NCI-H146 treated with DMSO at 0.1 percent for 48 hours (cell line): ENCODE measurements at regions not wholly inside any gene's neighbourhood (a gene's known extent, or its start where the extent isn't known, plus 50 kb on each side); places are given as distances from the start of the nearest gene placed in this dataset.
"Not testable (repeated sequence)": the region's sequence is repeated elsewhere in the genome, so short reads cannot be mapped to it uniquely, and the experiment has no call there.

Source experiments
- DNase-seq: peaks from one replicate; lab custom pipeline; 2025; ENCODE audit not compliant: unreplicated experiment; lab: John Stamatoyannopoulos, UW

- DNase-seq: not testable (repeated sequence)
Observed at GRCh38 chr5:34420191-34420590, 235.9 kb upstream of the RAI14 start.

- no peak for DNase-seq
Observed at GRCh38 chr5:34436761-34437501, 219.2 kb upstream of the RAI14 start.

DNA sequence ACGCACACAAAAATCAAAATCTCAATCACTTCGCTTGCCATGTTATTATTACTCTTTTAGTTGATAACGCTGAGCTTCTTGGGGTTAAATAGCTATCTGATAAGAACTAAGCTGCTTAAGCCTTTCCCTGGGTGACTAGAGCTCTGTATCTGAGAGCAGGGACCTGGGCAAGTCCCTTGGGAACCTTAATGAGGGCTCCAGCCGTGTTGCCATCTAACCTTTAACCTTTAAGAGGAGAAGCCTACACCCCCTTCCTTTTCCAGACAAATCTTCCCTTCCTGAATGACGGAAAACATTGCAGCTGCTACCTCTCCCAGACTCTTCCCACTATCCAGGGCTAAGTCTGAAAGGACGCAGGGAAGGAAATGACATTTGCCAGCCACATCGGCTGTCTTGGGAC lies 216.5 kb upstream of the RAI14 start:
- DNase-seq: no peak

DNA sequence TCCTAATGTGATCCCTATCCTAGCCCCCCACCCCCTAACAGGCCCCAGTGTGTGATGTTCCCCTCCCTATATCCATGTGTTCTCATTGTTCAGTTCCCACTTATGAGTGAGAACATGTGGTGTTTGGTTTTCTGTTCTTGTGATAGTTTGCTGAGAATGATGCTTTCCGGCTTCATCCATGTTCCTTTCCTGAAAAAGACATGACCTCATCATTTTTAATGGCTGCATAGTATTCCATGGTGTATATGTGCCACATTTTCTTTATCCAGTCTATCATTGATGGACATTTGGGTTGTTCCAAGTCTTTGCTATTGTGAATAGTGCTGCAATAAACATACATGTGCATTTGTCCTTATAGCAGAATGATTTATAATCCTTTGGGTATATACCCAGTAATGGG lies 214.4 kb upstream of the RAI14 start:
- not testable (repeated sequence) for DNase-seq

- DNase-seq: peak; percentile 34
Observed at GRCh38 chr5:34447424-34447823, 208.7 kb upstream of the RAI14 start.

- DNase-seq: no peak
Observed at GRCh38 chr5:34449639-34450038, 206.5 kb upstream of the RAI14 start.

GRCh38 chr5:34450338-34450737 lies 205.8 kb upstream of the RAI14 start:
- no peak for DNase-seq

- DNase-seq: peak; percentile 56
Observed at GRCh38 chr5:34452170-34452828, 203.8 kb upstream of the RAI14 start.

DNA sequence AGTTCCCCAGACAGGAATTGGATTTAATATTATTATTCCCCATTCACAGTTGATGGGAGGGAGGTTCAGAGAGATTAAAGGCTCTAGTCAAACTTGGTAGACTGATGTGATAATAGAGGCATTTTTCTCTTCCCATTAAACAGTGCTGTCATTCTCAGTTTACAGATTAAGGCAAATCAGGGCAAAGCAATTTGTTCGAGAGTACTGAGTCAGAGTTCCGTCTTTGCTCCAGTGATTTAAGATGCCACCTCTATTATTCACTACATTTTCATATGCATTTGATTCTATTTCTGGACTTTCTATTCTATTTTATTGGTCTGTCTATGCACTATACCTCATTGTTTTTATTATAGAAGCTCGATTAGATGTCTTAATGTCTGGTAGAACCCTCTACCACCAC lies 201.0 kb upstream of the RAI14 start:
- DNase-seq: no peak

DNA sequence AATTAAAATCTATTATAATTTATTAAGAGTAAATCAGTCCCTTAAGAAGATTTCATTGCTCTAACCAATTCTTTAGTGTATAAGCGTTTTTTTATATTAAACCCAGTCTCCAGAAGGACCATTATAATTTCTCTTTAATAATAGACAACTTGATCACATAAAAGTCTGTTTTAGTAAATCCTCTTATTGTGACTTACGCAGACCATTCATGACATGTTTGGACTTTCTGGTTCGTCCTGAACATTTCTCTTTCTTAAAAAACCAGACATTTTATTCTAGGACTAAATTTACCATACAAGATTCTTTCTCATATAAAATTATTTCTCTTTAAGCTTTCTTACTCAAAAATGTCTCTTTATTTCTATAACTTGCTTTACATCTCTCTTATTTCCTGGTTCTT lies 196.2 kb upstream of the RAI14 start:
- no peak for DNase-seq

DNA sequence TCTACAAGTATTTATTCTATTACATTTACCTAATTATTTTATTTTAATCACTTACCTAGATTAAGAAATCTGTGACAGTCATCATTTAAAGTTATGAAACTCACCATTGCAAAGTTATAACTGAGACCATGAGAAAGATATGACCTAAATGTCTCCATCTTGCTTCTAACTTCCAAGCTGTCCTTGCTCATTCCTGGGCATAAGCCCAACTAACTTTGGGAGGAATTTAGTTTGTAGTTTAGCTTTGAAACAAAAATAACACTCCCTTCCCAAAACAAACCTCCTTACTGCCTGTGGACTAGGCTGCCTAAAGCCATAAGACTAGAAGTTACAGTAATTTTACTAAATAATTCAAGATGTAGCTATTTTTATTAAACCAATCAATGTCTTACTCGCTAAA lies 195.6 kb upstream of the RAI14 start:
- no peak for DNase-seq

GRCh38 chr5:34464829-34465228 lies 191.3 kb upstream of the RAI14 start:
- no peak for DNase-seq

- DNase-seq: peak; percentile 59
Observed at GRCh38 chr5:34465301-34465700, 190.8 kb upstream of the RAI14 start.

DNA sequence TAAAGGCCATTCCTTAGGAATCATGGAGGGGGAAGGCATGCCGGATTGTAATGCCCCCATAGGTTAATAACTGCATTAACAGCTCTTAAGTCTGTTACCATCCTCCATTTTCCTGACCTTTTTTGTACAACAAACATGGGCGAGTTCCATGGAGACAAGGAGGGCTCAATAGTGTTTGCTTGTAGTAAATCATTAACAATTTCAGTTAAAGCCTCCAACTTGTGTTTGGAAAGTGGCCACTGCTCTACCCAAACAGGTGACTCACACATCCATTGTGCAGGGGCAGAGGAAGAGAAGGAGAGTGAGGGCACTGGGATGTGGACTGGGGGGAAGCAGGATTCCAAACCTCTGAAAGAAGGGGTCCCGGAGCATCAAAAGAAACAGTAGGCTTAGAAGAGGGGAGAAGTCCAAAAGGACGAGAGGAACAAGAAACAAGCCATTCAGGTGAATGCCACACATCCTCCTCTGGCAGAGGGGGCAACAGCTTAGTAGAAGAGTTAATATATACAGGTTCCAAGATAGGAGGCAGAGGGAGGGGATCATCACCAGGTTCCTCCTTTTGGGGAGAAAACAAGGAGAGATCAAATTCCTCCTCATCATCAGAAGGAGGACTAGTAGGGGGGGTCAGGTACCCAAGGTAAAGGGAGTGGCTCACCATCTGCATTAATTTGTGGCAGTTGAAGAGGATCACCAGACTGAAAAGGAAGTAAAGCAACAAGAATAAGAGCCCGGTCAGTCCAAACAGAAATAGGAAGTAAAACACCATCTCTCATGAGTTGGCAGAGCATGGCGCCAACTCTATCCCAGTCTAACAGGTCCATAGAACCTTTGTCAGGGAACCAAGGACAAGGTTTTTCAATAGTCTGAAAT lies 189.4 kb upstream of the RAI14 start:
- not testable (repeated sequence) for DNase-seq

GRCh38 chr5:34467436-34467835 lies 188.7 kb upstream of the RAI14 start:
- DNase-seq: no peak

- not testable (repeated sequence) for DNase-seq
Observed at GRCh38 chr5:34467984-34468383, 188.1 kb upstream of the RAI14 start.

GRCh38 chr5:34469971-34470370 lies 186.2 kb upstream of the RAI14 start:
- DNase-seq: no peak

DNA sequence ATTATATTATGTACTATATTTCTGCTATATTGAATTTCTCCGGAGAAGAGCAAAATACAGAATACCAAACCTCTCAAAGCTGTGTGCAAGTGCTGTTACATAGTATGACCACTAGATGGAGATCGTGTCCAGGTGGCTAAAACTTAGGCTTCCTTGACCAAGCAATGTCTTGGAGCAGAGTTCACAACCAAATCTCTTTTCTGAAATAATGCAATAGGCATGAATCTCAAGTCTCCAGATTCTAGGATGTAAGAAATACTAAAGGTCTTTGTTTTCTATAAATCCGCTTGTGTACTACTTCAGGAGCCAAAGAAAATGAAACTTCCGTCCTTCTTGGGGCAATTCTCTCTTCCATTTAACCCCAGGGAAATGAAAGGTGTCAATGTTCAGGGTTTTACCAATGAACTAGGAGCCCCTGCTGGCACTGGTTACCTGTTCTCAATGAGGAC lies 181.5 kb upstream of the RAI14 start:
- peak; percentile 69 for DNase-seq

GRCh38 chr5:34475249-34475966 lies 180.7 kb upstream of the RAI14 start:
- no peak for DNase-seq

DNA sequence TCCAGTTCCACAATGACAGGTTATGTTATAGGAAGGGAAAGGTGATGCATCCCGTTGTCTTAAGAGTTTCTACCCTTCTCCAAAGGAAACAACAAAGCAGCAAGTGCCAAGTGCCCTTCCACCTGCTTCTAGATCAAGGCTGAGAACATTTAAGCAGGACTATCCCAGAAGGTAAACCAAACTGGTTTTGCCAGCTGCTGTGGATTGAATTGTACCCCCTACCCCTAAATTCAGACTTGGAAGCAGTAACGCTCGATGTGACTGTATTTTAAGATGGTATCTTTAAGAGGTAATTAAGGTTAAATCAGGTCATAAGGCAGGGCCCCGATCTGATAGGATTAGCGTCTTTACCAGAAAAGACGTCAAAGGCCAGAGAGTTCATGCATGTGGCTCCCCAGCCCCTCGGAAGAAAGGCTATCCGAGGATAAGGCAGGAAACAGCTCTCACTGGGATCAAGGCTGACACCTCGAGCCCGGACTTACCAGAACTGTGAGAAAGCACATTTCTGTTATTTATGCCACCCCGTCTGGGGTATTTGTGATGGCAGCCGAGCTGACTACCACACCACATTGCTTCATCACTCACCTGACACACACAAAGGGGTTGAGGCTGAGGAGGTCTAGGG lies 179.1 kb upstream of the RAI14 start:
- no peak for DNase-seq
